DND-41 (cell line): ENCODE measurements at regions not wholly inside any gene's neighbourhood (a gene's known extent, or its start where the extent isn't known, plus 50 kb on each side); places are given as distances from the start of the nearest gene placed in this dataset.

Source experiments
- CTCF ChIP-seq: IDR thresholded peaks from 2 replicates; pipeline ENCODE4 v1.5.1; 2012; ENCODE audit warnings: borderline replicate concordance, low read length, moderate library complexity, mild to moderate bottlenecking; ENCODE audit not compliant: poor library complexity, severe bottlenecking; ENCODE audit errors: extremely low read depth
- EZH2 ChIP-seq: IDR thresholded peaks from 3 replicates; pipeline ENCODE4 v1.6.1; 2012; ENCODE audit warnings: borderline replicate concordance, low read depth, mild to moderate bottlenecking, moderate library complexity, low read length, inconsistent platforms; ENCODE audit not compliant: severe bottlenecking

DNA sequence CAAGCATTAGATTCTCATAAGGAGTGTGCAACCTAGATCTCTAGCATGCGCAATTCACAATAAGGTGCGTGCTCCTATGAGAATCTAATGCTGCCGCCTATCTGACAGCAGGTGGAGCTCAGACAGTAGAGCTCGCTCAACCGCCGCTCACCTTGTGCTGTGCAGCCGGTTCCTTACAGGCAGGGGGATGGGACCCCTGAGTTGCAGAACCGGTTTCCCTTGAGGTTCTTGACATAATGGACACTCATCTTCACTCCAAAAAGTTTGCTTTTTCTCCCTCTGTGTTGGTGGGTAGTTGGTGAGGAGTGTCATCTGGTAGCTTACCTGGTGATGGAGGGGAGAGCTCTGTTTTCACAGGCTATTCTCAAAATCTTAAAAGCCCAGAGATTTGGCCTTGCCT lies 324.0 kb upstream of the TBL1XR1 start:
- TF ChIP-seq CTCF (no peak), EZH2 (no peak)
